ENCODE measurements at regions not wholly inside any gene's neighbourhood (a gene's known extent, or its start where the extent isn't known, plus 50 kb on each side); places are given as distances from the start of the nearest gene placed in this dataset.

DNA sequence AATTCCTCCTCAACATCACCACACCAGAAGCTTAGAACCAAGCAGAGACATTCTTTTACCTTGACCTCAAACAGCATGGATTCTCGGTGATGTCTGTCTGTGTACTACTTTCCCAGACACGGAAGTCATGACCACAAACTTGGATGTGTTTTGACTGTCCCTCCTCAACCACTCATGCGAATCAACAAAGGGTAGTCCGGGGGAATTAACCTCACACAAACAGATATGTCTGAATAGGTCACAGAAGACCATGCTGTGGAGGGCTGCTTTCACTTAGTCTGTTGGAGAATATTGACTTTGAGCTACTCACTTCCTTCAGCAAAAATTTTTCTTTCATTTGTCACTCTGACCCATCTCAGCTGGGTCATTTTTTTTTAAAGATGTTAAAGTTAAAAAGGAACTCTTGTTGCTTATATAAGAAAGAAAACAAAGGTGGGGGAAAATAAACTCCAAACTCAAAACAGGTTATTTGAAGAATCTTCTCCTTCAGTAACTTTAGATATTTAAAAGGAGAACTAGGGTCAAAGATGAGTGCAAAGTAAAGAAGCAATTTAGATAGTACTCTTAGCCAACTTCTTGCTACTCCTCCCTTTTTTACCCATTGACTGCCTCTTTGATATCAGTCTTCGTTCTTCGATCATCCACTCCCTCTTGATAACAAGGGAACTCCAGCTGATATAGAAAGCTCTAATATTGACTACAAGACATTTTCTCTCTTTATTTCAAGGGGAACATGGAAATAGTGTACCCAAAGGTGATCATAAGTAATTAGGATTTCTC, 343.4 kb upstream of the CDH6 start:
- TF ChIP-seq, protein P1, sequence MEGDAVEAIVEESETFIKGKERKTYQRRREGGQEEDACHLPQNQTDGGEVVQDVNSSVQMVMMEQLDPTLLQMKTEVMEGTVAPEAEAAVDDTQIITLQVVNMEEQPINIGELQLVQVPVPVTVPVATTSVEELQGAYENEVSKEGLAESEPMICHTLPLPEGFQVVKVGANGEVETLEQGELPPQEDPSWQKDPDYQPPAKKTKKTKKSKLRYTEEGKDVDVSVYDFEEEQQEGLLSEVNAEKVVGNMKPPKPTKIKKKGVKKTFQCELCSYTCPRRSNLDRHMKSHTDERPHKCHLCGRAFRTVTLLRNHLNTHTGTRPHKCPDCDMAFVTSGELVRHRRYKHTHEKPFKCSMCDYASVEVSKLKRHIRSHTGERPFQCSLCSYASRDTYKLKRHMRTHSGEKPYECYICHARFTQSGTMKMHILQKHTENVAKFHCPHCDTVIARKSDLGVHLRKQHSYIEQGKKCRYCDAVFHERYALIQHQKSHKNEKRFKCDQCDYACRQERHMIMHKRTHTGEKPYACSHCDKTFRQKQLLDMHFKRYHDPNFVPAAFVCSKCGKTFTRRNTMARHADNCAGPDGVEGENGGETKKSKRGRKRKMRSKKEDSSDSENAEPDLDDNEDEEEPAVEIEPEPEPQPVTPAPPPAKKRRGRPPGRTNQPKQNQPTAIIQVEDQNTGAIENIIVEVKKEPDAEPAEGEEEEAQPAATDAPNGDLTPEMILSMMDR (IDR thresholded peaks at IDR 0.05): no peak
- TF ChIP-seq ZFX (IDR thresholded peaks at IDR 0.05; ENCODE audit: borderline replicate concordance): no peak
